ENCODE measurements at regions not wholly inside any gene's neighbourhood (a gene's known extent, or its start where the extent isn't known, plus 50 kb on each side); places are given as distances from the start of the nearest gene placed in this dataset.

- 51 to 72% (median 54%) methylated on average over 2 of the region's 2 CpGs for WGBS, 3 donors
- H3K27ac ChIP-seq (ENCODE audit: low read depth, low read length) = no peak overlapping the region
Observed at GRCh38 chr2:145323512-145323911, 803.6 kb upstream of the ZEB2 start.

DNA sequence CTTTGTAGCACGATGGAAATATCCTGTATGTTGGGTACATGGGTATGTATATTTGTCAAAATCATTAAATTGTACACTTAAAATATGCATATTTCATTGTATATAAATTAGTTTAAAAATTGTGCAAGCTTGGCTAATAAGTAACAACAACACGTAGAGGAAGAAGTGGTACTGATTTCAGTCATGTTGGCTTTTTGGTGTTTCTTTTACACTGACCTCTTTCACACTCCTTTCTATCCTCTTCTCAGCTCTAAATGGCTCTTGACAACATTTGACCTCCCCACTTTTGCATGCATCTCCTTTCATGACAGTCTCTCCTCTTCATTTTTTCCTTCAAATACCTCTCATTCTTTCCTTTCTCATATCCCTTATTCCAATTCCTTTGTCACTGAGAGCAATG lies 801.4 kb upstream of the ZEB2 start:
- H3K27ac ChIP-seq (ENCODE audit: low read depth, low read length) = no peak overlapping the region
- 64 to 87% (median 80%) methylated on average over 2 of the region's 2 CpGs for WGBS, 3 donors

DNA sequence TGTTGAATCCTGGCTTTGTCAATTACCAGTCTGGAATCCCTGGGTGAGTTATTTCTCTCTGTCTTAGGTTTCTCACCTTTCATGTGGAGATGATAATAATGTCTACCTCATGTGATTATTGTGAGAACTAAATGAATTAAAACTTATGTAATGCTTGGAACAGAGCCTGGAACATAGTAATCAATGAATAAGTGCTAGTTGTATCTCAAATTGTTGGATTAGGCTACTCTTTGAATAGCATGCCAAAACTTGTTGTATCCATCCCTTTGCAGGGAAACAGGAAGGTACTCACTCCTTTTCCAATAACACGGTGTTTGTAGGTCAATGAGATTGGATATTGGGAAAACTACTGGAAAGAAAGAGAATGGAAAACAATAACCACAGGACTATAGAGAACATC lies 796.6 kb upstream of the ZEB2 start:
- no peak overlapping the region for H3K27ac ChIP-seq (ENCODE audit: low read depth, low read length)
- 91 to 97% (median 94%) methylated on average over 1 of the region's 1 CpG for WGBS, 3 donors

DNA sequence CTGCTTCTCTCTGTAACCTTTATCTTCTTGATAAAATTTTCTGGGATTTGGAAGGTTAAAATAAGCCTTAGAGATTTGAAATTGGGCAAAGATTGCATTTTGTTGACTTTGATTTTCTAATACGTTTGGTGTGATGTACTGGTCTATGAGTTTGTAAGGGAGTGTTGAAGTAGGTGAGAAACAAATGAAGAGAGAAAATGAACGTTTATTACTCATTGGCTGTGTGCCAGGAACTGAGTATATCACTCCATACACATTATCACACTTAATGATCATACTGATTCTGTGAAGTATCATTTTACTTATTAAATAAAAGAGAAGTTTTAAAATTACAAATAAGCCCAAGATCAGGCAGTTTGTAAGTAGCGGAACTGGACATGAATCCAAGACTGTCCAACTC lies 795.1 kb upstream of the ZEB2 start:
- WGBS, 3 donors = 61 to 69% (median 66%) methylated on average over 3 of the region's 3 CpGs
- H3K27ac ChIP-seq (ENCODE audit: low read depth, low read length) = no peak overlapping the region

DNA sequence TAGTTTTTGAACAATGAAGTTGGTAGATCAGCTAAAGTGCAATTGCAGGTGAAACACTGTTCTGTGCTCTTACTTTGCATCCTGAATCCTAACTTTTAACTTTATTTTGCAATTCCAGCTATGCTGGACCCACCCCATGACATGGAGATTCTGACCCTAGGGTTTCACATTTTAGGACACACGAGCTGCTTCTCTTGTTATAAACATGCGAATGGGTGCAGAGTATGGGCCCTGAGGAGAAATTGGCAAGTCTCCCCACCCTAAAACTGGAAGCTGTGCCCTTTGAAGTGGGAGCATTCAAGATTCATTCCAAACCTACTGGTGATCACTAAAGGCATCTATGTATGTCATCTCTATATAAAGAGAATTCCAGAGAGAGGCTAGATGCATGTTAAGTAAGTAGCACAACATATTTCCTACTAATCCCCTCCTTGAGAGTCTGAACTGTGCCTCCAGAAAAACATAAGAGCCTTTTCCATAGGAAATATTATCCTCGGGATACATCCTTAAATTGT lies 794.3 kb upstream of the ZEB2 start:
- H3K27ac ChIP-seq (ENCODE audit: low read depth, low read length) = no peak overlapping the region
- WGBS, 3 donors = 91 to 96% (median 93%) methylated on average over 3 of the region's 3 CpGs

- H3K27ac ChIP-seq (ENCODE audit: low read depth, low read length) = no peak overlapping the region
- WGBS, 3 donors = 88 to 93% (median 90%) methylated on average over 1 of the region's 1 CpG
Observed at GRCh38 chr2:145305889-145306288, 786.0 kb upstream of the ZEB2 start.

GRCh38 chr2:145304501-145304900 lies 784.6 kb upstream of the ZEB2 start:
- H3K27ac ChIP-seq (ENCODE audit: low read depth, low read length) = no peak overlapping the region
- 81 to 92% (median 87%) methylated on average over 3 of the region's 3 CpGs for WGBS, 3 donors

GRCh38 chr2:145303536-145303935 lies 783.6 kb upstream of the ZEB2 start:
- no peak overlapping the region for H3K27ac ChIP-seq (ENCODE audit: low read depth, low read length)
- WGBS, 3 donors = 42 to 85% (median 70%) methylated on average over 2 of the region's 2 CpGs

- WGBS, 3 donors = 41 to 76% (median 66%) methylated on average over 2 of the region's 2 CpGs
- H3K27ac ChIP-seq (ENCODE audit: low read depth, low read length) = no peak overlapping the region
Observed at GRCh38 chr2:145302886-145303285, 783.0 kb upstream of the ZEB2 start.

DNA sequence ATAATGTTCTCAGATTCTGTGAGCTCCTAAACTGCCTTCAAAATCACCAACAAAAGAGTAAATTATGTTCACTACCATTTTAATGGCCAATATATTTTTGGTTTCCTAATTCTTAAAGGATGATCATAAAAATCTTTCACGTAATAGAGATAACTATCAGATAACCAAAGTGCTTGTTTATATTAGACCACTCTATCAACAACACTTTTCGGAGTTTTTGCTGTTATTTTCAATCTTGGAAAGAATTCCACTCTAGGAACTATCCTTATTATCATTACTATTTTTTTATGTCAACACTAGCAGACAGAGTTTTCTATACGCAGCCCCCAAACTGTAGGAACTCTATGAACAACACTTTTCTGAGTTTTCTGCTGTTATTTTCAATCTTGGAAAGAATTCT lies 782.5 kb upstream of the ZEB2 start:
- no peak overlapping the region for H3K27ac ChIP-seq (ENCODE audit: low read depth, low read length)
- 82 to 92% (median 90%) methylated on average over 3 of the region's 3 CpGs for WGBS, 3 donors

DNA sequence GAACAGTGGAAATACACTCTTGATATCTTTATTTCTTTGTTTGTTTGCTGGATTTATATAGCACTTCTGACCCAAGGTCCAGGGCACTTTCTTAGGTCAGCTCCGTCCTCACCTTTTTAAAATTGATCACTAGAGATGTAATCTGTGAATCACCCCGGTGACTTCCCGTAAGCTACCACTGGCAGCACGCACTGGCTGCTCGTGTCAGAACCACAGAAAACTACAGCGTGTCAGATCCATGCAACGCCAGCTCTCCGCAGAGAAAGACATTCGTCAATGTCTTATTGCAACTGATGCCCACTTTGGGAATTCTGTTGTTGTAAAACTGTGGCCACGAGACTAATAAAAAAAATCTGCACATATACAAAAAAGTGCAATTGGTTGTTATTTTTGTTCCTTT lies 779.4 kb upstream of the ZEB2 start:
- WGBS, 3 donors = 85 to 89% (median 88%) methylated on average over 10 of the region's 10 CpGs
- no peak overlapping the region for H3K27ac ChIP-seq (ENCODE audit: low read depth, low read length)

DNA sequence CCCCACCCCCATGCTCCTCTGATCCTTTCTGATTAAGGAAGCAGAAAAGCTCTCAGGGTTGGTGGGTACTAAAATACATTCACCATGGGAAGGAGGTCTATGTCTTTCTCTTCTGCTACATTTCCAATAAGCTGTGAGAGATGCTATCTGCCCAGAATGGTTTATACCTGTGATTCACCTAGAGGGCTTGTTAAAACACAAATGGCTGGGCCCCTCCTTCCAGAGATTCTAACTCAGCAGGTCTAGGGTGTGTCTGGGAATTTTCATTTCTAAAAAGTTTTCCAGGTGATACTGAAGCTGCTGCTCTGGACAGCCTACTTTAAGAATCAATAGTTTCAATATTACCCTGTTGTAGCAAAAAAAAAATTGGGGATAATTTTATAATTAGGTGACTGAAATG lies 772.2 kb upstream of the ZEB2 start:
- no peak overlapping the region for H3K27ac ChIP-seq (ENCODE audit: low read depth, low read length)

- H3K27ac ChIP-seq (ENCODE audit: low read depth, low read length) = no peak overlapping the region
- WGBS, 3 donors = 64 to 83% (median 76%) methylated on average over 2 of the region's 2 CpGs
Observed at GRCh38 chr2:145290986-145291385, 771.1 kb upstream of the ZEB2 start.

DNA sequence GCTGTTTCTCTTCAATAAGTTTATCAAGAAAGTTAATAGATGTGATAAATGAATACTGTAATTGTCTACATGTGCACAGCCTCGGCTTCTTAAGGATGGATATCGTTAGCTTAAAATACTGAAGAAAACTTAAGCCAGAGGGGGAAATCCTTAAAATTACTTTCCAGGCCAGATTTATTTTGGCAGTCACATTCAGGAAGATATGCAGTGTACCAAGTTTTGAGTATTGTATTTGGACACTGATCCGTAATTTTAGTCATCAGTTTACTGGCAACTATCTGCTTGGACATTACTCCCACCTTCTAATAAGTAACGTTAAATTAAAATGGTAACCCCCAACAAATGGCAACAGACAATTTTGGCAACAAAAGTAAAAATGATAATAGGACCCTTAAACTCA lies 770.0 kb upstream of the ZEB2 start:
- 54 to 76% (median 60%) methylated on average over 4 of the region's 4 CpGs for WGBS, 3 donors

DNA sequence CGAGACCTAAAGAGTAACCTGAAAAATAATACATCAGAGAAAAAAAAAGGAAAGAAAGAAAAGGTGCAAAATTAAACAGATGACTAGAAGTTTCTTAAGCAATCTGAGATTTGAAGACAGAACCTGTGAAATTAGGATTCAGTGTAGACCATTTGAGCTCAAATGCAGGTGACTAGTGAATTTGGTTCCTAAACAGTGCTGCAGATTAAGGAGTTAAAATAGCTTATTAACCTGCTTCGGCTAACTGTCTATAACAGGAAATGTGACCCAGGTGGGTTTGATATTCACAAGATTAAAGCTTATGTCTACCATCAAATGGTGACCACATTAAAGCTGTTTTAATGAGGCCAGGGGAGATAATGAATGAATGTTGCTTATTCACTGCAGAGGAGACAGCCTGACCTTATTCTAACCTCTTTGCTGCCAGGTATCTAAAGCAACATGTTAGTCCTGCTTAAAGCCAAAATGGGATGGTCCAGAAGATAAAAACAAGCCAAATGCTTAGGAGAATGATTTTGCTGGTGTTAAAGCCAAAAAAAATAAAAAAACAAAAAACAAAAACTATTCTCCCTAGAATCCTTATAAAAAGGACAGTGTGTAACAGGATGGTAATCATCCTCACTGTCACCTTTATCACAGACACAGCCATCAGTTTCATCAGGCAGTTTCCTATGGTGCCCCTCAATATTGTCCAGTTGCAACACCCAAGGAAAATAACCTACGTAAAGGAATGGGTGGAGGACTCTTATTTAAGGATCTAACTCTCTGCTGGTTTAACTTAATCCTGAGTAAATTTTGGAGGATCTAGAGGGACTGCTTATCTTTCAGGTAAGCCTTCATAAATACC lies 769.0 kb upstream of the ZEB2 start:
- H3K27ac ChIP-seq (ENCODE audit: low read depth, low read length) = no peak overlapping the region
- 72 to 92% (median 76%) methylated on average over 3 of the region's 3 CpGs for WGBS, 3 donors

More for the DNA sequence above, 770.0 kb upstream of the ZEB2 start:
- no peak overlapping the region for H3K27ac ChIP-seq (ENCODE audit: low read depth, low read length)

- no peak overlapping the region for H3K27ac ChIP-seq (ENCODE audit: low read depth, low read length)
- 52 to 63% (median 54%) methylated on average over 3 of the region's 3 CpGs for WGBS, 3 donors
Observed at GRCh38 chr2:145287736-145288135, 767.8 kb upstream of the ZEB2 start.

- H3K27ac ChIP-seq (ENCODE audit: low read depth, low read length) = no peak overlapping the region
- 47 to 80% (median 57%) methylated on average over 7 of the region's 7 CpGs for WGBS, 3 donors
Observed at GRCh38 chr2:145286716-145287275, 766.9 kb upstream of the ZEB2 start.

GRCh38 chr2:145284551-145284950 lies 764.6 kb upstream of the ZEB2 start:
- WGBS, 3 donors = 82 to 94% (median 87%) methylated on average over 5 of the region's 5 CpGs
- H3K27ac ChIP-seq (ENCODE audit: low read depth, low read length) = no peak overlapping the region

- H3K27ac ChIP-seq (ENCODE audit: low read depth, low read length) = no peak overlapping the region
- 42 to 56% (median 50%) methylated on average over 1 of the region's 1 CpG for WGBS, 3 donors
Observed at GRCh38 chr2:145283131-145283530, 763.2 kb upstream of the ZEB2 start.

- H3K27ac ChIP-seq (ENCODE audit: low read depth, low read length) = no peak overlapping the region
Observed at GRCh38 chr2:145277922-145278321, 758.0 kb upstream of the ZEB2 start.

All from adipose tissue (tissue), 3 donors.